NCI-H345 treated with DMSO at 0.1 percent for 48 hours (cell line): ENCODE measurements at regions not wholly inside any gene's neighbourhood (a gene's known extent, or its start where the extent isn't known, plus 50 kb on each side); places are given as distances from the start of the nearest gene placed in this dataset.
"Not testable (repeated sequence)": the region's sequence is repeated elsewhere in the genome, so short reads cannot be mapped to it uniquely, and the experiment has no call there.

Experiments
- DNase-seq: peaks from one replicate; lab custom pipeline; 2025; ENCODE audit not compliant: unreplicated experiment; lab: John Stamatoyannopoulos, UW

DNA sequence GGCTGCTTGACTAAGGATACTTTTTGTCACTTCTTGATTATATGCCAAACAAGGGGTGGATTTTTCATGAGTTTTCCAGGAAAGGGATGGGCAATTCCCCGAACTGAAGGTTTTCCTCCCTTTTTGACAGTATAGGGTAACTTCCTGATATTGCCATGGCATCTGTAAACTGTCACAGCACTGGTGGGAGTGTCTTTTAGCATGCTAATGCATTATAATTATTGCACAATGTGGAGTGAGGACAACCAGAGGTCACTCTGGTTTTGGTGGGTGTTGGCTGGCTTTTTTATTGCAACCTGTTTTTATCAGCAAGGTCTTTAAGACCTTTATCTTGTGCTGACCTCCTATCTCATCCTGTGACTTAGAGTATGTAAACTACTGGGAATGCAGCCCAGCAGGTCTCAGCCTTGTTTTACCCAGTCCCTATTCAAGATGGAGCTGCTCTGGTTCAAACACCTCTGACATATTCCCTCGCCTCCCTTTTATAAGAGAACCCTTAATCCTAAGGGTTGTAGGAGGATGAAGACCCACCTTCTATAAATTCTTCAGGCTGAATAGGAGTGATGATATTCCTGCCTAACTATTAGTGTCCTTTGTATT is 471.2 kb downstream of the ATP23 start:
- DNase-seq, result no peak

DNA sequence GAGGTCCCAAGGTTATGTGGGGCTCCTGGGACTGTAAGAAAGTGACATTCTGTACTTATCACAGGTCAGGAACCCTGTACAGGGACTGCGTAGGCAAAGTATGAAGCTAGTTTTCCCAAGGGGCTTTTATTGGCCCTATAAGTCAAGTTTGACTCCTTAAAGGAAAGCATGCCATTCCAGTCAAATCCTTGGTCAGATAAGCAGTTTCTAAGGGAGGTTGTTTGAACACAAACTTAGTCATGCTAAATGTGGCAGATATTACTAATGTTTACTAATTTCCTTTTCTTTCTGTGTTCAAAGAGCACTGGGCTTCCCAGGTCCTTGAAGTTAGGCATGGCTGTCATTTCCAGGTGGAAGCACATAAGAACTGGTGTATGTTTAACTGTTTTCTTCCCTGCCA is 472.4 kb downstream of the ATP23 start:
- DNase-seq, result no peak

DNA sequence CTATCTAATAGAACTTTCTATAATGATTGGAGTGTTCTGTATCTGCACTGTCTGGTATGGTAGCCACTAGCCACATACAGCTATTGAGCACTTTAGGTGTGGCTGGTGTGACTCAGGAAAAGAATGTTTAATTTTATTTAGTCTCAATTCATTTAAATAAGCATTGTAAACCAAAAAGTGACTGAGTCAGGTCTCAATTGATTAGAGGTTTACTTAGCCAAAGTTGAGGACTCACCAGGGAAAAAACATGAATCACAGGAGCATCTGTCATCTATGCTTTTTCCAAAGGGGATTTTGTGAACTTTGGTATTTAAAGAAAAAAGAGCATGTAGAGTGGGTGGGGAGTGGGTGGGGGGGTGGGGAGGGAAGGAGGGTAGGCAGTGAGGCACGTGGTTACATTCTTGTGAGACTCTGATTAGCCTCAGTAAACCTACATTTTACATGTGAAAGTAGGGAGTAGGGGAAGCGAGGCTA is 473.1 kb downstream of the ATP23 start:
- no peak for DNase-seq

DNA sequence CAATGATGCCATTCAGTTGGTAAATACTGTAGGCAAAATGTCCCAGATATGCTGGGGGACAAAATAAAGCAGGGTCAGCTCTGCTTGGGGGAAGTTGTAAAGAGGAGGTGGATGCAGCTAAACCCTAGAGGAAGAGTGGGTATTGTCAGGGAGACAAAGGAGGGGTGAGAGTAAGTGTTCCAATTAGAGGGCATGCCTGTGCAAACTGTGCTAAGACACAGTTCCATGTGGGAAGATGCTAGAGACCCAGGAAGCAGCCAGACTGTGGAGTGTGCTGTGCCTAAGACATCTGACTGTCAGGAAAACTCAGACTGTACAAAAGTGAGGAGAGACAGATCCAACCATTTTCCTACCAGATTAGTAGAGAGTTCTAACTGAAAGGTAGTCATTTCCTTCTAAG is 474.3 kb downstream of the ATP23 start:
- DNase-seq, result no peak

DNA sequence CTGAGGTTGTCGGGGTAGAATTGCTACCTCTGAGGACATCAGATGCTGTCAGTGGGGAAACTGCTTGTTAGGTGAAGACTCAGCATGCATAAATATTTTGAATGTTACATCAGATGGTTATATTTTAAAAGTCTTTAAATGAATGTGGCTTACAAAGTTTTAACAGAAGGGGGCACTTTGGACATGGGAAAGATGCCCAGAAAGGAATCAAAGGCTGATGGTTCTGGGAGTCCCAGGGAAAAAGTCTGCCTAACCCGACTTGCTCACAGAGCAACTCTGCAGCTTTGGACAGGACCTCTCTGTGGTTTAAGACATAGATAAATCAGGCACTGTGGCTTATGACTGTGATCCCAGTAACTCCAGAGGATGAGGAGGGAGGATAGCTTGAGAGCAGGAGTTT is 474.9 kb downstream of the ATP23 start:
- DNase-seq, result no peak

DNA sequence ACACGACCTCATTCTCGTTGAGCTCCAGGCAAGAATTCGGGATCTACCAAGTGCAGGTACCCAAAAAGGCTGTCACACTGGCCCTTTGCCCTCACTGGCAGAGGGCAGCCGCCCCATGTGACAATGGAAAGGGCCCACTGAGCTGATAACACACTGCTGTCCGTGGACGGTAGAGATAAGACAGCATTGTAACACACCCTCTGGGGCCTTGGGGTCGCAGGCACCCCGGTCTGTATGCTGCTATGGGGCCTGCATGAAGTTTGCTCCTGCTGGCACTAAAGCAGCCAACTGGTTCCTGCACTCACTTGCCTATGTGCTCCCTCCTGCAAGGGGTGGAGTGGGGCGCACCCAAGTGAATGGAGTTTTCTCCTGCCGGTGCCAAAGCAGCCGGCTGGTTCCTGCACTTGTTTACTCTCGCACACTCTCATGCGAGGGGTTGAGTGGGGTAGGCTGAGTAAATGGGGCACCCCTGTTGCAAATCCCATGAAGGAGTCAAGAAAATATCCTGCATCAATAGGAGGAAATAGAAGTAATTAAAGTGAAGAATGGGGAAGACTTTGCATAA is 477.9 kb downstream of the ATP23 start:
- no peak for DNase-seq

DNA sequence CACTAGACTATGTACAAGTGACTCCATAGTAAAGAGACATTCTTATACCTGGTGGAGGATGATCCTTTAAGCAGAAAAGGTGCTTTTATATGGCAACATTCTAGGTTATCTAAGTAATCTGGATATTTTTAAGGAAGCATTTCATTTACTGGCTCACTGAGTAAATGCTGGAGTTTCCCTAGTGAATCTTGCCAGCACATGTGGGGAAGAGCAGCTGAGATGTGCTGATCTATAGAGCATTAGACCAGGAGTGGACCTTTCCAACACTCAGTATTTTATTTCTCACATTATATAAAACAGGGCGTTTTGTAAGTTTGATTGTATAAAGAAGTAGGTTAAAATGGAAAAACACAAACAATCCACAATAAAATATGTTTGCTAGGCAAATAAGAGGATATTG is 478.5 kb downstream of the ATP23 start:
- DNase-seq, result no peak

DNA sequence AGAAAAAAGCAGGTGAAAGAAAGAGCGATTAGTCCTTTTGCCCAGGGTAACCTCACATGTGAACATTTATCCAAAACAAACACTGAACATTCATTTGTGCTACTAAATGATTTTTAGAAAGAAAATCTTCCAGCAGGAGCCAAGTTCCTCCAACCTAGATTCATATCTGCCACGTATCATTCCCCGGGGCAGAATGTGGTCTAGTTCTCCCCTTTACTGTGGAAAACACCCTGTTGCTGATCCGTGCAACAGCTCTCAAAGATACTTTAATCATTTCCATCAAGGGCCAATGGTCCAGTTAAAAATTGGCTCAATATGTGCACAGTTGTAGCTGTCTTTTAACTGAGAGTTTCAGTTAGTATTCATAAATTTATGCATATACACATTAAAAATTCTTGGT is 479.1 kb downstream of the ATP23 start:
- DNase-seq, result no peak

DNA sequence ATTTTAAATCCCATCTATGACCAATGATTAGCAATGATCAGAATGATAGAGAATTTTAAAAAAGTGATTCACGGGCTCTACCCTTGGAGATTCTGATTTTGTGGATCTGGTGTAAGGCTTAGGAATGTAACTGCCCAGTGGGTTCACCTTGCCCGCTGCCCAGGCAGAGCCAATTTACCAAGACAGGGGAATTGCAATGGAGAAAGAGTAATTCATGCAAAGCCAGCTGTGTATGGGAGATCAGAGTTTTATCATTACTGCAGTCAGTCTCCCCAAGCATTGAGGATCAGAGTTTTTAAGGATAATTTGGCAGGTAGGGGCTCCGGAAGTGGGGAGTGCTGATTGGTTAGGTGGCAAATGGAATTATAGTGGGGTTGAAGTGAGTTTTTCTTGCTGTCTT is 480.6 kb downstream of the ATP23 start:
- DNase-seq, result no peak

DNA sequence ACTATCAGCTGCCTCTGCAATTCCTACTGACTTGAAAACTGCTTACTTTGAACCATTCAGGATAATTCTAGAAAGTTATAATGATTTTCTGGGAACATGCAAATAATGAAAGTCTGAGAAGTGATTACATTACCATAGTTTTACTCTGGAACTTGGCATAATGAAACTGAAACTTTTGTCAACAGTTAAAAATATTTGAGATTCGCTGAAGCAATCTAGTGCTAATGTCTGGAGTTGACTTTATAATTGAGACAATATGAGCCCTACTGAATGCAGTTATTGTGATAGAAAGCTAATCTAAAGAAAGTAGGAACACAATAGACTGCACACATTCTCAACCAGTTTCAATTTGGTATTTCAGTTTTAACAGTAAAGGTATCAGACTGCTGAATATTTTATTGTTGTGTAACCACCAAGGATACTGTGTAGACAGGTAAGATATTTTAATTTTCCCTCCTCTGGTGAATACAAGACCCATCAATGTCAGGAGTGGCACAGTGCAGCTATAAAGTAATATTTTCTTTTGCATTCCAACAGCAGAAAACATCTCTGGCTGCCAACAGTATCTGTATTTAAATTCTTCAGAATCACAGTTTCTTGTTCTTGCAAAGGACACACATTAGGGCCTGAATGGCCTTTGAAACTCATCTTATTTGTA is 483.5 kb downstream of the ATP23 start:
- no peak for DNase-seq

DNA sequence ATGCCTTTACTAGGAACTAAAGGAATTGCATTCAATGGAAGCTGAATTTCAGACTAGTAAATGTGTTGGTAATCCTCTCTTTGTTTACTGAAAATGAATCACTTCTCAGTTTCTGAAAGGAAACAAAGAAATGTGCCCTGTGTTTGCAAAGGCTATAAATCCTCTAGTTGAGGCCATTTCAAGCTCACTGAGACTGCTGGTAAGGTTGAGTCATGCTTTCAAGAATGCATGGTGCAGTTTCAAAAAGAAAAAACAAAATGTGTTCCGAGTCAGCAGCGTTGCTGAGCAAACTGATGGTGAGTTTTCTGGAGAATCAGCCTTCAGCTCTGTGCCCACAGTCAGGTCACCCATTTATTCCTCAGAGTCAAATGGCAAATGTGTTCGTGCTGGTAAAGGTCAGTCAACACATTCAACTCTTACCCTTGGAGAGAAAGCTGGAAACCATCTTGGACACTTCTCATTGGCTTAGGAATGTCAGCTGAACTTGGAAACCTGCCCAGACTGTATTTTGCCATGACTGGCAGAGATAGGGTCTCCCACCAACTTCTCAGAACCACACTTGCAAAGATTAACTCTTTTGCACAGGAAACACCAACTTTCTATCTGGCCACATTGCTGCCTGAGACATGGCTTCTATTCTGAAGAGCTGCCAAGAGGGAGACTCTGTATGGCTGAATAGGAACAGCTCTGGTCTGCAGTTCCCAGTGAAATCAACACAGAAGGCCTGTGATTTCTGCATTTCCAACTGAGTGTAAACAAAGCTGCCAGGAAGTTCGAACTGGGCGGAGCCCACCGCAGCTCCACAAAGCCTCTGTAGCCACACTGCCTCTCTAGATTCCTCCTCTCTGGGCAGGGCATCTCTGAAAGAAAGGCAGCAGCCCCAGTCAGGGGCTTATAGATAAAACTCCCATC is 484.4 kb downstream of the ATP23 start:
- no peak for DNase-seq

DNA sequence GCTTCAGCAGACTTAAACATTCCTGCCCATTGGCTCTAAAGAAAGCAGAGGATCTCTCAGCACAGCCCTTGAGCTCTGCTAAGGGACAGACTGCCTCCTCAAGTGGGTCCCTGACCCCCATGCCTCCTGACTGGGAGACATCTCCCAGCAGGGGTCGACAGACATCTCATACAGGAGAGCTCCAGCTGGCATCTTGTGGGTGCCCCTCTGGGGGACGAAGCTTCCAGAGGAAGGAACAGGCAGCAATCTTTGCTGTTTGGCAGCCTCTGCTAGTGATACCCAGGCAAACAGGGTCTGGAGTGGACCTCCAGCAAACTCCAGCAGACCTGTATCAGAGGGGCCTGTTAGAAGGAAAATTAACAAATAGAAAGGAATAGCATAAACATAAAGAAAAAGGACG is 485.1 kb downstream of the ATP23 start:
- DNase-seq, result not testable (repeated sequence)

DNA sequence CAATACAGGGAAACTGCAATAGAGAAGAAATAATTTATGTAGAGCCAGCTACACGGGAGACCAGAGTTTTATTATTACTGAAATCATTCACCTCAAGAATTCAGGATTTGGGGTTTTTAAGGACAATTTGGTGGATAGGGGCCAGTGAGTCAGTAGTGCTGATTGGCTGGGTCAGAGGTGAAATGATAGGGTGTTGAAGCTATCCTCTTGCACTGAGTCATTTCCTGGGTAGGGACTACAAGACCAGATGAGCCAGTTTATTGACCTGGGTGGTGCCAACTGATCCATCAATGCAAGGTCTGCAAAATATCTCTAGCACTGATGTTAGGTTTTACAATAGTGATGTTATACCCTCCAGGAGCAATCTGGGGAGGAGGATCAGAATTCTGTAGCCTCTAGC is 486.3 kb downstream of the LRIG3 start:
- DNase-seq, result no peak

DNA sequence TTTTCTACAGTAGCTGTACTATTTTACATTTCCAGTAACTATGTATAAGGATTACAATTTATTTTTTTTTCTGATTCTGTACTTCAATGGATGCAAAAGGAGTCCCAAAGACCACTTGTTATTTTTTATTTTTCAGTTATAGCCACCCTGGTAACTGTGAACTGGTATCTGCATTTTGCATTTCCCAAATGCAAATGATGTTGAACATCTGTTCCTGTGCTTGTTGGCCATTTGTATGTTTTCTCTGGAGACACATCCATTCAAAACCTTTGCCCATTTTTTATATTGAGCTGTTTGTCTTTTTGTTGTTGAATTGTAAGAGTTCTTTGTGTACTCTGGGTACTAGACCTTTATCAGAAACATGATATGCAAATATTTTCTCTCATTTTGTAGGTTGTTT is 485.6 kb downstream of the LRIG3 start:
- no peak for DNase-seq

DNA sequence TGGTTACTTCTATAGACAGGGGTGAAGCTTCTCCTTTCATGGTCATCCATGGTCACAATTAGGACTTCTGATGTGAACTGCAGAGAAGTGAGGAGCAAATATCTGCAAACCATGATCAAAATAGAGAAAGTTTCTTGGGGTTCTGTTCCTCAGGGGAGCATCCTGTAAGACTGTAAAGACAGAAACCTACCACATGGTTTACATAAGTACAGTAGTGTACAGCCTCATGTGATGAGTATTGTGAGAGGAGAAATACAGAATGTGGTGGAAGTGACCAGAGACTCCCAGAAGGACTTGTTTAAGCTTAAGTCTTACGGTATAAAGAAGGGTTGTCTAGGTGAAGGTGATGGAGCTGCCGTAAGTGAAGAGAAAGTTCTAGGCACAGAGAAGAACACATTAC is 484.7 kb downstream of the LRIG3 start:
- DNase-seq, result no peak

DNA sequence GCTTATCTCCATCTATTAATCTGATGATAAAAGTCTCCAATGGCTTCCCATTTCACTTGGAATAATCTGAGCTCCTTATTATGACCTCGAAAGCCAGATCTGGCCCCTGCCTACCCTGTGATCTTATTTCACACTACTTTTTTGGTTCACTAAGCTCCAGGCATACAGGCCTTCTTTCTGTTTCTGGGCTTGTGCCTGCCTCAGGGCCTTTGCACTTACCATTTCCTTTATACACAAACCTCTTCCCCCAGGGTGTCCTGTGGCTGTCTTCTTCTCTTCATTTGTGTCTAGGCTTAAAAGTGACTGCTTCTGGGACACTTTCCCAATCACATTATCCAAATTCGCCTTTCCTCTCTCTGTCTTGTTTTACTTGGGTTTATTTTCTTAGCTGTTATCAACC is 478.8 kb downstream of the LRIG3 start:
- no peak for DNase-seq

DNA sequence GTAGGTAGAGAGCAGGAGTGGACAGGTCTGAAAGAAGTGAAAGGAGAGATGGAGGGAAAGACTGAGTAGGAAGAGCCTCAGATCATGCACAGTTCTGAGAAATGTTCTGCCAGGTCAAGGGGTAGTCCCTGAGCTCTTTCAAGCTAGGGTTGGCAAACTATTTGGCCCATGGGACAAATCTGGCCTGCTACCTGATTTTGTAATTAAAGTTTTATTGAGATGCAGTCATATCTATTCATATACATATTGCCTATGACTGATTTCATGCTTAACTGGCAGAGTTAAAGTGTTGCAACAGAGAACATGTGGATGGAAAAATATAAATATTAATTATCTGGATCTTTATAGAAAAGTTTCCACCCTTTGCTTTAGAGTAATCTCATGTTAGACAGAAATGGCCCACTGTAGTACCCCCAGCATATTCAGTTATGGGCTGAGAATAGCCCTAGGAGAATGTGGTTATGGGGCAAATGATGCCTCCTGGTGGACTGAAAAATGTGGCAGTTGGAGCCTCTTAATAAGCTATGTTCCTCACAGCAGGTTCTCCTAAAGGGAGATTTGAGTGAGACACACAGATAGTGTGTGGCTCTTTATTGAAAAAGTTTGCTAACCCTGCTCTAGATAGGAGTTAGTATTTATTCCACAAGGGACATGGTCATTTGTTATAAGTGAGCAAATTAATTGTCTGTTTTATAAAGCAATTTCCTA is 476.9 kb downstream of the LRIG3 start:
- no peak for DNase-seq

DNA sequence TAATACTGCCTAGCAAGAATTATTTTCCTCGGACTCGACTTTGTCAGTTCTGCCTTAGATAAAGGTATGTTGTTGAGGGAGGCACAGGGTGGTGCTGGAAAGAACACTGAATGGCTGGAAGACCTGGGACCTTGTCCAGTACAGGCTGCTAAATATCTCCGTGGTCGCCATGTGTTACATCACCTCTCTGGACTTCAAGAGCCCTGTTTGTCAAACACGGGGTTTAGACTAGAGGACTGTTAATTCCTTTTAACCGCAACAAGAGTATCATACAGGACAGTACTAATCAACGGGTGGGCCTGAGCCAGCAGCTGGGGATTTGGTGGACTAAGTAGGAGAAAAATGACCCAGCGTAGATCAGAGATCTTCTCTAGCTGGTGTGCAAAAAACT is 476.3 kb downstream of the LRIG3 start:
- DNase-seq, result no peak

DNA sequence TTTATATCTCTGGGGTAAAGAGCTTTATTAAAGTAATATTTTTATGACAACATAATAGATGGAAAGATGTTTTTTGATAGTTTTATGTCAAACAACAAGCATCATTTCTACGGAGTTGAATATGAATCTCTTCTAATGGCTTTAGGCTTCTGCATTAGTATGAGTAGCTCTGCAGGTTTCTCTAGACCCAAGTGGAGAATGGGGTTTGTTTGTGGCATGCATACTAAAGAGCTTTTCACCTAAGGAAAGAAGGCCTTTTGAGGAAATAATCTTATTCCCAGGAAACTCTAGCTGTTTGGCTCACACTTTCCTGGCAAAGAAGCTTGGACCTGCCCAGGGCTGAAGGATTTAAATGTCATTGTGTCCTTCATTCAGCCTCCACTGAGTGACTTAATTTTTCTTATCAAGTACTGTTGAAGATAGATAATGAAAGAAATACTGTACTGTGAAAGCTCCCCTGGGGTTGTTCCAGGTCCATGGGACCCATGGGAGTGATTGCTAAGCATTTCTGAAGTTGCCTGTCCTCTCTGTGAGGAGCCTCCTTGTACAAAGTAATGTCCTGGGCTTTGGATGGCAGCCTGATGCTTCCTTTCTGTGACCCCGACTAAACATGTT is 469.3 kb downstream of the LRIG3 start:
- no peak for DNase-seq

DNA sequence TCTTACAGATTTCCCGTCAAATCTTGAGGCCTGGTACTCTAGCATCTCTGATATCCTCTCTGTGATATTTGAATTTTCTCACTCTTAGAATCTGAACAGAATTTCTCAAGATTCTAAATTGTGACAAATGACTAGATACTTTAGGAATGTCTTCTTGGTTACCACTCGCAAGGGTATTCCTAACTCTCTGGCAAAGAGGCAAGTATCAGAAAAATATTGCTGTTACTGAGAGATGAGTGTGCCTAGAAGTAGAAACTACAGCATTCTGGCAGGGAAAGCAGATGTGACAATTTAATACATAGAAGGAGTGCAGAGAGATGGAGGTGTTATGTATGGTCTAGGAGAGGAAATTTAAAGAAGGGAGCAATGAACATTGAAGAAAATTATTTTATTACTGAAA is 467.8 kb downstream of the LRIG3 start:
- DNase-seq, result no peak

DNA sequence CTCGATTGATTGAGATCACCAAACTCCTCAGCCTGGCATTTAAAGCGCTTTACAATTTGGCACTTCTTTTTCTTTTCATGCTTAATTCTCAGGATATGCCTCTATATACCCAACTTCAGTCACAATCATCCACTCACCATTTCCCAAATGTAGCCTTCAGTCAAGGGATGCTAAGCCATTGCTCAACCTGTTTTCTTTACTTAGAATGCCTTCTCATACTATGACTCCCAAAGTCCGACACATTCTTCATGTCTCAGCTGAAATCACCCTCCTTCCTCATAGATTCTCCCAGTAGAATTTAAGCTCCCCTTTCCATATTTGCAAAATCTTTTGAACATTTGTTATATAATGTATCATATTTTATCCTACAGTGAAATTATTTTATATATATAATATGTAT is 467.0 kb downstream of the LRIG3 start:
- DNase-seq, result no peak
